ENCODE measurements at regions not wholly inside any gene's neighbourhood (a gene's known extent, or its start where the extent isn't known, plus 50 kb on each side); places are given as distances from the start of the nearest gene placed in this dataset.
"Not testable (repeated sequence)": the region's sequence is repeated elsewhere in the genome, so short reads cannot be mapped to it uniquely, and the experiment has no call there.

DNA sequence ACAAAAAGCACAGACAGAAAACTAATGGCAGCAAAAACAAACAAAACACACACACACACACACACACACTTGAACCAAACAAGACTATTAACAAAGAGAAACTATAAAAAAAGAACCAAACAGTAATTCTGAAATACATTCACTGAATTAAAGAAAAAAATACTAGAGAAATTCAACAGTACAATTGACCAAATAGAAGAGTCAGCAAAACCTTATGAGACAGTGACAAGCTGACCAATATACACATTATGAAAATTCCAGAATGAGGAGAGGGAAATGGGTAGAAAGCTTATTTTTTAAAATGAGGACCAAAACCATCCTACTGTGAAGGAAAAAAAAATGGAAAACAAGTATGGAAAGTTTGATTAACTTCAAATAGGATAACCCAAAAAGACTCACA lies 212.2 kb upstream of the BTBD3 start:
- DNase-seq (ENCODE audit: low read depth in 2 of 2): no peak

GRCh38 chr20:11708223-11708622 lies 209.5 kb upstream of the BTBD3 start:
- not testable (repeated sequence) for DNase-seq (ENCODE audit: low read depth in 2 of 2)

DNA sequence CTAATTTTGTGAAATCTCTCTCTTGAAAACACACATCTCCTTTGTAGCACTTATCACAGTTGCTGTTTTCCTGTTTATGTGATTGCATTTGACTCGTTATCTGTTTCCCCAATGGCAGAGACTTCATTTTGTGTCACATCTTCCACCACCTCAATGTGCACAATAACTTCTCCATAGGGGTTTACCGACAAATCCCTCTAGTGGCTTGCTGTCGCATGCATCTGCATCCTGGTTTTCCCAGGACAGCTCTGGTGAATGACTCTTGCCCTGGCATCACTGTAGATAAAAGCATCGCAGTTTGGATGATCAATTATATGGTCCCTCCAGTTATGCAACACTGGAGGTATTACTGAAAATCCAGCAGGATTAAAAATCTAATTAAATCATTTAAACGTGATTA lies 206.5 kb upstream of the BTBD3 start:
- DNase-seq (ENCODE audit: low read depth in 2 of 2): no peak

- DNase-seq (ENCODE audit: low read depth in 2 of 2): no peak
Observed at GRCh38 chr20:11712639-11713160, 205.0 kb upstream of the BTBD3 start.

- no peak for DNase-seq (ENCODE audit: low read depth in 2 of 2)
Observed at GRCh38 chr20:11714886-11715285, 202.8 kb upstream of the BTBD3 start.

- DNase-seq (ENCODE audit: low read depth in 2 of 2): peak in 1 of 2 donors; percentile 16
Observed at GRCh38 chr20:11716239-11716944, 201.3 kb upstream of the BTBD3 start.

GRCh38 chr20:11716945-11717248 lies 200.8 kb upstream of the BTBD3 start:
- DNase-seq (ENCODE audit: low read depth in 2 of 2): no peak

- no peak for DNase-seq (ENCODE audit: low read depth in 2 of 2)
Observed at GRCh38 chr20:11717562-11717961, 200.1 kb upstream of the BTBD3 start.

- DNase-seq (ENCODE audit: low read depth in 2 of 2): no peak
Observed at GRCh38 chr20:11718474-11719094, 199.1 kb upstream of the BTBD3 start.

DNA sequence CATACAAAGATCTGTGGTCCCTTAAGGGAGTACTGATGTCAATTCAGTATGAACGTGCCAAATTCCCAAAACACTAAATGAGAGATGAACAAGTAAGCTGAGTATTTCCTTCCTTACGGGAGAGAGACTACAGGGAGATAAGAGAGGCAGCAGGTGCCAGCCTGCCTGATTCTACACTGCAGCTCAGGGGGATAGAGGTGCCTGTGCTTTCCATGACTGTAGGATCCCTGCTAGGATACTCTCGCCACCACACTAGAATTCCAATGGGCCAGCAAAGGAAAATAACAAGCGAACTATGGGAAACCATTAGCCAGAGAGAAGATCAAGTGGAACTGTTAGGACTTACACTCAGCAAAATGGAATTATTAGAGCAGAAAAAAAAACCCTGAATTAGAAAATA lies 198.5 kb upstream of the BTBD3 start:
- DNase-seq (ENCODE audit: low read depth in 2 of 2): no peak

DNA sequence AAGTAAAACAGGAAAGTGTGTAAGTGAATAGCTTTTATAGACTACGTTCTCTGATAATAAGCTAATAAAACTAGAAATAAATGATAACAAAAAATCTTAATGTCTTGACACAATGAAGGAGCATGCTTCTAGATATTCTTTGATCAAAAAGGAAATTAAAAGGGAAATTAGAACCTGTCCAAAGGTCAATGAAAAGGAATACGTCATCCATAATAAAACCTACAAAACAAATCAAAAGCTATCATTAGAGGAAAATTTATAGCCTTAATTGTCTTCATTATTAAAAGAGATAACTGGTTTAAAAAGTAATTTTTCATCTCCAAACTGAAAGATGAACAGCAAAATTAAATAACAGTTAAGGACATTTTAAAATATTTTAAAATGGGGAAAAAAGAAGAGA lies 196.3 kb upstream of the BTBD3 start:
- DNase-seq (ENCODE audit: low read depth in 2 of 2): no peak

GRCh38 chr20:11724097-11724496 lies 193.6 kb upstream of the BTBD3 start:
- DNase-seq (ENCODE audit: low read depth in 2 of 2): no peak

DNA sequence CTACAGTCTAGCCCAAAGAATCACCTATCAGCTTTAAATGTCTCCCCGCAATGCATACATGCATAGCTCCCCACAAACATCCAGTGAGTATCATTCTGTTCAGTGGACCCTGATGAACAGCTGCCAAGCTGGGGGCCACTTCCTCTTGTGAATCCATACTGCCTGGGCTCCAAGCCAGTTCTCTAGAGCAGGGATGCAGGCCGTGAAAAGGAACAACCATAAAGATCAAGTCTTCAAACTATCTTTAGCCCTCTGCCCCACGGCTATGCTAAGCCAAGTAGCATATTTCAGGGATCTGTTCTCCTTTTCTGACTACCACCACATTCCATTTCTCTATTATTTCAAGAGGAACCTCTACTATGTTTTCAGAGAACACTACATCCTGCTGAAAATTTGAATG lies 191.7 kb upstream of the BTBD3 start:
- peak in 1 of 2 donors; percentile 5 for DNase-seq (ENCODE audit: low read depth in 2 of 2)

DNA sequence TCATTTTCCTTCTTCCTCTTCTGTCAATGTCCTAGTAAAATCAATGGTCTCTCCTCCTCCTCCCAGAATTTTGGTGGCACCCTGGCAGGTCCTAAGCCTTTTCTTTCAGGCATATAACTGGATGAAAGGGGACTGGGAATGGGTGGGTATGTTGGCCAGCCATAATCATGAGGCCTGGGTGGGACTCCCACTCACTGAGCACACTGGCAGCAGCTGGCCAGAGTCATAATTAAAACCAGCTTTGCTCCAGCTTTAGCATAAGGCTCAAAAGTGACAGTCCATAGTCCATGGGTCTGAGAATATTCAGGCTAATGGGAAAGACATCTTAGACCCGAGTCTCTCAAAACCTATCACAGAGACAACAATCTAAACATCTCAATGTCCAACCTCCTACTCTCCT lies 190.0 kb upstream of the BTBD3 start:
- no peak for DNase-seq (ENCODE audit: low read depth in 2 of 2)

DNA sequence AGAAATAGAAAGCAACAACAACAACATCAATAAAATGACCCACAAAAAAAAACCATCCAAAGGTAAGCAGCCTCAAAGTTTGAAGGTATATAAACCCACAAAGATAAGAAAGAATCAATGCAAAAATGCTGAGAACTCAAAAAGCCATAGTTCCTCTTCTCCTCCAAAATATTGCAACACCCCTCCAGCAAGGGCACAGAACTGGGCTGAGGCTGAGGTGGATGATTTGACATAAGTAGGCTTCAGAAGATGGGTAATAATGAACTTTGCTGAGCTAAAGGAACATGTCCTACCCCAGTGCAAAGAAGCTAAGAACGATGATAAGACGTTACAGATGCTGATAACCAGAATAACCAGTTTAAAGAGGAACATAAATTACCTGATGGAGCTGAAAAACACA lies 188.8 kb upstream of the BTBD3 start:
- no peak for DNase-seq (ENCODE audit: low read depth in 2 of 2)

DNA sequence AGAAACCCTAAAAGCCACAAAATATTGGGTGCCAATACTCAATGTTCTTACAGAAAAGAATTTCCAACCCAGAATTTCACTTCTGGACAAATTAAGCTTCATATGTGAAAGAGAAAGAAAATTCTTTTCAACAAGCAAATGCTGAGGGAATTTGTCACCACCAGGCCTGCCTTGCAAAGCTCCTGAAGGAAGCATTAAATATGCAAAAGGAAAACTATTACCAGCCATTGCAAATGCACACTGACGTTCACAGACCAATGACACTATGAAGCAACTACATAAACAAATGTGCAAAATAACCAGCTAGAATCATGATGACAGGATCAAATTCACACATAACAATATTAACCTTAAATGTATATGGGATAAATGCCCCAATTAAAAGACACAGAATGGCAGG lies 187.9 kb upstream of the BTBD3 start:
- no peak for DNase-seq (ENCODE audit: low read depth in 2 of 2)

- no peak for DNase-seq (ENCODE audit: low read depth in 2 of 2)
Observed at GRCh38 chr20:11734431-11734830, 183.3 kb upstream of the BTBD3 start.

- DNase-seq (ENCODE audit: low read depth in 2 of 2): peak in 1 of 2 donors; percentile 19
Observed at GRCh38 chr20:11738852-11739251, 178.8 kb upstream of the BTBD3 start.

- DNase-seq (ENCODE audit: low read depth in 2 of 2): peak in 1 of 2 donors; percentile 20
Observed at GRCh38 chr20:11740975-11741374, 176.7 kb upstream of the BTBD3 start.

- no peak for DNase-seq (ENCODE audit: low read depth in 2 of 2)
Observed at GRCh38 chr20:11745145-11745544, 172.5 kb upstream of the BTBD3 start.

DNA sequence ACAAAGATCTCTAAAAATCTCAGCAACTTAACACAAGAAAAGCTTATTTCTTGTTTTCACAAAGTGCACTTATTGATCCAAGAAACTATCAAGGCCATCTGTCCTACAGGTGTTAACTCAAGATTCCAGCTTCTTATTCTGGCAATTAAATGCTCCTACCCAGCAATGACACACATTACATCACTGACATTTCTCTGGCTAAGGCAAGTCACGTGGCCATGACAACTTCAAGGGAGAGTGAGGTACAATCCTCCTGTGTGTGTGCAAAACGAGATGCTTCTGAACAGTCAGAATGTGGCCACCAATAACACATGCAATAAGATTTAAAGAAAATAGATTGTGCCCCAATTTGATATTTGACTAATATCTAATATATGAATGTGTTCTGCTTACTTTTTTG lies 169.3 kb upstream of the BTBD3 start:
- DNase-seq (ENCODE audit: low read depth in 2 of 2): no peak

DNA sequence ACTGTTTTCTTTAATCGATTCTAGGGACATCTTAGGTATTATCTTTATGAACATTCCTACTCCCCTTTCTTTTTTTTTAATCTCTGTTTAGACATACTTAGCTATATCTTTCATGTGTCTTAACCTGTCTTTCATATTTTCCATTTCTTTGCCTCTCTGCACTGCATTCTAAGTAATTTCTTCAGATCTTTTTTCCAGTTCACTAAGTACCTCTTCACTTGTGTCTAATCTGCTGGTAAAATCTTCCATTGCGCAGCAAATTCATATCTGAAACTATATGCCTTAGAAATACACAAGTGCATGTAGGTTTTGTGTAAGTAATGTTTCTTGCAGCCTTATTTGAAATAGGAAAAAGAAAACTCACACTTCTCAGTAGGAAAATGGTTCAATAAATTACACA lies 165.4 kb upstream of the BTBD3 start:
- no peak for DNase-seq (ENCODE audit: low read depth in 2 of 2)

GRCh38 chr20:11753155-11753554 lies 164.5 kb upstream of the BTBD3 start:
- DNase-seq (ENCODE audit: low read depth in 2 of 2): no peak
